ENCODE measurements at regions not wholly inside any gene's neighbourhood (a gene's known extent, or its start where the extent isn't known, plus 50 kb on each side); places are given as distances from the start of the nearest gene placed in this dataset.

GRCh38 chr16:54509456-54509855, 222.9 kb upstream of the IRX3 start:
- TF ChIP-seq CTCF (IDR thresholded peaks at IDR 0.05) (no peak), POLR2A (IDR thresholded peaks at IDR 0.05) (no peak)
